ENCODE measurements at regions not wholly inside any gene's neighbourhood (a gene's known extent, or its start where the extent isn't known, plus 50 kb on each side); places are given as distances from the start of the nearest gene placed in this dataset.

DNA sequence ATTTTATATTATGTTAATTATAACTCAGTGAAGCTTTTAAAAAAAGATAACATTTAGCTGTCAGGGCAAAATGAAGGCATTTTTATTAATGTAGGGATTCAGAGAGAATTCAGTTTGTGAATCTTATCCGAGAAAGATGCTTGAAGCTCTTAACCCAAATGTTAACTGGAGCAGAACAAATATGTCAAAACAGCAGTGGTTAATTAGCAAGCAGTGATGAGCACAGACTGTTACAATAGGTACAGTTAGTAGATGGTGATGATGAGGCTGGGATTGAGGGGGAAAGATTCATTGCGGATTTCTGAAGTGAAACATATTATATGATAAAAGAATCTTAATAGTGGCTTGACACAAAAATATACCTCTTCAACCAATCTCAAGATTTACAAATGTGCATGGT is 356.7 kb downstream of the DIRAS2 start:
- TF ChIP-seq CTCF (conservative IDR thresholded peaks at IDR 0.05; ENCODE audit: low read depth, low read length) (no peak), EZH2 (IDR thresholded peaks at IDR 0.05; ENCODE audit: borderline replicate concordance, low read depth, low read length, poor library complexity, severe bottlenecking) (no peak)
